ENCODE measurements at regions not wholly inside any gene's neighbourhood (a gene's known extent, or its start where the extent isn't known, plus 50 kb on each side); places are given as distances from the start of the nearest gene placed in this dataset.
"Not testable (repeated sequence)": the region's sequence is repeated elsewhere in the genome, so short reads cannot be mapped to it uniquely, and the experiment has no call there.

DNA sequence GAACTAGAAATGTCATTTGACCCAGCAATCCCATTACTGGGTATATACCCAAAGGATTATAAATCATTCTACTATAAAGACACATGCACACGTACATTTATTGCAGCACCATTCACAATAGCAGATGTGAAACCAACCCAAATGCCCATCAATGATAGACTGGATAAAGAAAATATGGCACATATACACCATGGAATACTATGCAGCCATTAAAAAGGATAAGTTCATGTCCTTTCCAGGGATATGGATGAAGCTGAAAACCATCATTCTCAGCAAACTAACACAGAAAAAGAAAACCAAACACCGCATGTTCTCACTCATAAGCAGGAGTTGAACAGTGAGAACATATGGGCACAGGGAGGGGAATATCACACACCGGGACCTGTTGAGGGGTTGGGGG, 75.6 kb downstream of the EBNA1BP2 start:
- H3K9me2 ChIP-seq; H3K27ac ChIP-seq (ENCODE audit: low read depth in 2 of 2, low read length in 1 of 2); POLR2A ChIA-PET; H4K20me1 ChIP-seq (ENCODE audit: insufficient read depth); H3K4me2 ChIP-seq; DNase-seq; H3K79me2 ChIP-seq (ENCODE audit: insufficient read depth); H3K4me3 ChIP-seq (ENCODE audit: low read depth in 2 of 2, low read length in 1 of 2); H3K27me3 ChIP-seq (ENCODE audit: insufficient read depth); H3K4me1 ChIP-seq (ENCODE audit: control insufficient read depth in 1 of 2, insufficient read depth in 2 of 2, low read depth in 1 of 2, low read length in 1 of 2); H3K9ac ChIP-seq; H2AFZ ChIP-seq (ENCODE audit: low read depth); H3F3A ChIP-seq (replicated peaks; ENCODE audit: insufficient read depth); H3K9me3 ChIP-seq; H3K36me3 ChIP-seq (replicated peaks in 1 of 2; ENCODE audit: control insufficient read depth in 1 of 2, insufficient read depth in 2 of 2, low read length in 1 of 2): not testable (repeated sequence)
- CTCF ChIA-PET: interaction anchor here (0.6 kb wide), 1 partner anchor 1523 kb away, joined by 3 read pairs; no protein-coding TSS in a partner anchor
- 59% methylated on average over 3 of the region's 3 CpGs for WGBS (ENCODE audit: low lambda C conversion rate)

DNA sequence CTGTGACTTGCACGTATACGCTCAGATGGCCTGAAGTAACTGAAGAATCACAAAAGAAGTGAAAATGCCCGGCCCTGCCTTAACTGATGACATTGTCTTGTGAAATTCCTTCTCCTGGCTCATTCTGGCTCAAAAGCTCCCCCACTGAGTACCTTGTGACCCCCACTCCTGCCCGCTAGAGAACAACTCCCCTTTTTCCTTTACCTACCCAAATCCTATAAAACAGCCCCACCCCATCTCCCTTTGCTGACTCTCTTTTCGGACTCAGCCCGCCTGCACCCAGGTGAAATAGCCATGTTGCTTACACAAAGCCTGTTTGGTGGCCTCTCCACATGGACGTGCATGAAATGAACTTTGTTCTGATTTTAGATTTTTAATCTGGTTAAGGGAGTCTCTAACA, 81.3 kb downstream of the EBNA1BP2 start:
- not testable (repeated sequence) for H3K36me3 ChIP-seq (replicated peaks in 1 of 2; ENCODE audit: control insufficient read depth in 1 of 2, insufficient read depth in 2 of 2, low read length in 1 of 2); H3K27me3 ChIP-seq (ENCODE audit: insufficient read depth); DNase-seq; H4K20me1 ChIP-seq (ENCODE audit: insufficient read depth); H3K9me3 ChIP-seq; H2AFZ ChIP-seq (ENCODE audit: low read depth); H3F3A ChIP-seq (replicated peaks; ENCODE audit: insufficient read depth); H3K4me1 ChIP-seq (ENCODE audit: control insufficient read depth in 1 of 2, insufficient read depth in 2 of 2, low read depth in 1 of 2, low read length in 1 of 2); H3K4me2 ChIP-seq; H3K9me2 ChIP-seq; H3K27ac ChIP-seq (ENCODE audit: low read depth in 2 of 2, low read length in 1 of 2); H3K9ac ChIP-seq; H3K4me3 ChIP-seq (ENCODE audit: low read depth in 2 of 2, low read length in 1 of 2); H3K79me2 ChIP-seq (ENCODE audit: insufficient read depth)
- WGBS (ENCODE audit: low lambda C conversion rate): 58% methylated on average over 7 of the region's 7 CpGs
- CTCF ChIA-PET: interaction anchor here (2.7 kb wide), 1 partner anchor 18 kb away, joined by 11 read pairs; no protein-coding TSS in a partner anchor
- POLR2A ChIA-PET: interaction anchor here (0.6 kb wide), 1 partner anchor 369 kb away, joined by 5 read pairs; no protein-coding TSS in a partner anchor

DNA sequence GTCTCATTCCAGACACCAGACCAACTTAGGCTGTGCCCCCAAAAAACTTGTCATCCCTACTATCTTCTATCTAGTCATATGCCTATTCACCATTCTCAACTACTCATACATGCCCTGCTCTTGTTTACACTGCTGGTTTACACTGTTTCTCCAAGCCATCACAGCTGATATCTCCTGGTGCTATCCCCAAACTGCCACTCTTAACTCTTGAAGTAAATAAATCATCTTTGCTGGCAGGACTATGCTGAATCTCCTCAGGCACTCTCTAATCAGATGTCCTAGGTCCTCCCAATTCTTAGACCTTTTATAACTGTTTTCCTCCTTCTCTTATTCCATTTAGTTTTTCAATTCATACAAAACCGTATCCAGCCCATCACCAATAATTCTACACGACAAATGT, 81.9 kb downstream of the EBNA1BP2 start:
- H3K79me2 ChIP-seq (ENCODE audit: insufficient read depth); H3K4me1 ChIP-seq (ENCODE audit: control insufficient read depth in 1 of 2, insufficient read depth in 2 of 2, low read depth in 1 of 2, low read length in 1 of 2); H3K9me2 ChIP-seq; H2AFZ ChIP-seq (ENCODE audit: low read depth); DNase-seq; H3K4me2 ChIP-seq; H3F3A ChIP-seq (replicated peaks; ENCODE audit: insufficient read depth); H3K9me3 ChIP-seq; H4K20me1 ChIP-seq (ENCODE audit: insufficient read depth); H3K27ac ChIP-seq (ENCODE audit: low read depth in 2 of 2, low read length in 1 of 2); H3K27me3 ChIP-seq (ENCODE audit: insufficient read depth); H3K36me3 ChIP-seq (replicated peaks in 1 of 2; ENCODE audit: control insufficient read depth in 1 of 2, insufficient read depth in 2 of 2, low read length in 1 of 2); H3K4me3 ChIP-seq (ENCODE audit: low read depth in 2 of 2, low read length in 1 of 2); POLR2A ChIA-PET; H3K9ac ChIP-seq: not testable (repeated sequence)
- CTCF ChIA-PET: interaction anchor here (2.7 kb wide), 1 partner anchor 17 kb away, joined by 11 read pairs; no protein-coding TSS in a partner anchor
- WGBS (ENCODE audit: low lambda C conversion rate): 19% methylated on average over 2 of the region's 2 CpGs

DNA sequence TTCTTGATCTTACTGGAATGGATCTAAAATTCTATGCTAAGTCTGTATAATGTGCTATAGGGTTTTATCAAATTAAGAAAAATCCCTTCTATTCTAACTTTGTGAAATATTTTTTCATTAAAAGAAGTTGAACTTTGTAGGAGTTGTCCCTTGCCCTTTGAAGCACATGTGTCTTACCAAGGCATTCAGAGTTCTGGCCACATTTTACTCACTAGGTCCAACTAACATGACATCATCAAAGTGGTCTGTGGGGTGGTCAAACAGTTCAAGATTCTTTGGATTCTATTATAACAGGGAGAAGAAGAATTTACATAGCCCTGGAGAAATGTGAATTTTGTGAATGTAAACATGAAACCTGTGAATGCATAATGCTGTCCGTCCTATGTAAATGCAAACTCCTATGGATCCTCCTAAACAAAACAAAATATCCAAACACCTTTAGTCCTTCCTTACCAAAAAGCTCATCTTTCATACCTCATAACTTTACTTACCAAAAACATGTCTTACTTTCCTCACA, 88.7 kb downstream of the EBNA1BP2 start:
- H3K4me3 ChIP-seq (ENCODE audit: low read depth in 2 of 2, low read length in 1 of 2): no peak overlapping the region
- no peaks in the 10 kb centered on the region for H3K9me3 ChIP-seq
- no peak overlapping the region for H3K27ac ChIP-seq (ENCODE audit: low read depth in 2 of 2, low read length in 1 of 2)
- H3K27me3 ChIP-seq (ENCODE audit: insufficient read depth): peaks cover 5% of the 10 kb centered on the region; the same call in 1 of the 2 replicates
- POLR2A ChIA-PET: no interaction called here
- no peaks in the 10 kb centered on the region for H3F3A ChIP-seq (replicated peaks; ENCODE audit: insufficient read depth)
- no peaks in the 10 kb centered on the region for H3K36me3 ChIP-seq (replicated peaks in 1 of 2; ENCODE audit: control insufficient read depth in 1 of 2, insufficient read depth in 2 of 2, low read length in 1 of 2)
- H3K9ac ChIP-seq: no peak overlapping the region
- H3K4me1 ChIP-seq (ENCODE audit: control insufficient read depth in 1 of 2, insufficient read depth in 2 of 2, low read depth in 1 of 2, low read length in 1 of 2): no peaks in the 10 kb centered on the region
- H3K4me2 ChIP-seq: no peak overlapping the region
- no peaks in the 10 kb centered on the region for H3K9me2 ChIP-seq
- no peaks in the 10 kb centered on the region for H3K79me2 ChIP-seq (ENCODE audit: insufficient read depth)
- CTCF ChIA-PET: interaction anchor here (2.2 to 18.4 kb wide), 2 partner anchors 10 to 163 kb away, joined by 19 to 607 read pairs; no protein-coding TSS in a partner anchor
- DNase-seq: no peak
- 91% methylated on average over 1 of the region's 1 CpG for WGBS (ENCODE audit: low lambda C conversion rate)
- no peaks in the 10 kb centered on the region for H4K20me1 ChIP-seq (ENCODE audit: insufficient read depth)
- H2AFZ ChIP-seq (ENCODE audit: low read depth): no peak overlapping the region
- no peak for TF ChIP-seq MEF2A (IDR thresholded peaks at IDR 0.05; ENCODE audit: borderline replicate concordance, low read depth)
- TF ChIP-seq, protein P1, sequence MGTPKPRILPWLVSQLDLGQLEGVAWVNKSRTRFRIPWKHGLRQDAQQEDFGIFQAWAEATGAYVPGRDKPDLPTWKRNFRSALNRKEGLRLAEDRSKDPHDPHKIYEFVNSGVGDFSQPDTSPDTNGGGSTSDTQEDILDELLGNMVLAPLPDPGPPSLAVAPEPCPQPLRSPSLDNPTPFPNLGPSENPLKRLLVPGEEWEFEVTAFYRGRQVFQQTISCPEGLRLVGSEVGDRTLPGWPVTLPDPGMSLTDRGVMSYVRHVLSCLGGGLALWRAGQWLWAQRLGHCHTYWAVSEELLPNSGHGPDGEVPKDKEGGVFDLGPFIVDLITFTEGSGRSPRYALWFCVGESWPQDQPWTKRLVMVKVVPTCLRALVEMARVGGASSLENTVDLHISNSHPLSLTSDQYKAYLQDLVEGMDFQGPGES (IDR thresholded peaks at IDR 0.05; ENCODE audit: low read depth, low read length): no peak
- no peak for TF ChIP-seq FOXJ3 (CRISPR knock-in tag; IDR thresholded peaks at IDR 0.05)
- TF ChIP-seq, protein P2, sequence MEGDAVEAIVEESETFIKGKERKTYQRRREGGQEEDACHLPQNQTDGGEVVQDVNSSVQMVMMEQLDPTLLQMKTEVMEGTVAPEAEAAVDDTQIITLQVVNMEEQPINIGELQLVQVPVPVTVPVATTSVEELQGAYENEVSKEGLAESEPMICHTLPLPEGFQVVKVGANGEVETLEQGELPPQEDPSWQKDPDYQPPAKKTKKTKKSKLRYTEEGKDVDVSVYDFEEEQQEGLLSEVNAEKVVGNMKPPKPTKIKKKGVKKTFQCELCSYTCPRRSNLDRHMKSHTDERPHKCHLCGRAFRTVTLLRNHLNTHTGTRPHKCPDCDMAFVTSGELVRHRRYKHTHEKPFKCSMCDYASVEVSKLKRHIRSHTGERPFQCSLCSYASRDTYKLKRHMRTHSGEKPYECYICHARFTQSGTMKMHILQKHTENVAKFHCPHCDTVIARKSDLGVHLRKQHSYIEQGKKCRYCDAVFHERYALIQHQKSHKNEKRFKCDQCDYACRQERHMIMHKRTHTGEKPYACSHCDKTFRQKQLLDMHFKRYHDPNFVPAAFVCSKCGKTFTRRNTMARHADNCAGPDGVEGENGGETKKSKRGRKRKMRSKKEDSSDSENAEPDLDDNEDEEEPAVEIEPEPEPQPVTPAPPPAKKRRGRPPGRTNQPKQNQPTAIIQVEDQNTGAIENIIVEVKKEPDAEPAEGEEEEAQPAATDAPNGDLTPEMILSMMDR (IDR thresholded peaks at IDR 0.05): no peak

Measured in SK-N-SH (cell line).